HEK293 (cell line): ENCODE measurements at regions not wholly inside any gene's neighbourhood (a gene's known extent, or its start where the extent isn't known, plus 50 kb on each side); places are given as distances from the start of the nearest gene placed in this dataset.

Source experiments
- CTCF ChIA-PET: fragments of 350-600 bp; formaldehyde crosslinking; extraction: SDS; loops from one replicate; lab custom pipeline; 2021; ENCODE audit warnings: antibody characterized with exemption; lab: Yijun Ruan, JAX
- POLR2A ChIA-PET: fragments of 300-600 bp; formaldehyde crosslinking; extraction: SDS; loops from one replicate; lab custom pipeline; 2020; ENCODE audit warnings: antibody characterized with exemption, inconsistent platforms; lab: Yijun Ruan, JAX
- H3K27ac ChIP-seq: fragments of 200-500 bp; sonication (Bioruptor generic); 2 replicates; pipeline ENCODE4 v1.5.1; 2014; ENCODE audit warnings: low read depth, low read length, control low read depth, inconsistent platforms; ENCODE audit errors: extremely low read depth
- H3K36me3 ChIP-seq, 2 experiments: fragments of 200-500 bp in 1 of 2; sonication (Bioruptor generic) in 1 of 2; 1 replicate in 1 of 2; 2 replicates in 1 of 2; pipeline ENCODE4 v1.5.1; 2014 to 2017; ENCODE audit warnings: inconsistent platforms in 2 of 2, low read length in 2 of 2; ENCODE audit not compliant: control insufficient read depth in 2 of 2, insufficient read depth in 1 of 2
- H3K4me1 ChIP-seq: fragments of 200-500 bp; sonication (Bioruptor generic); 2 replicates; pipeline ENCODE4 v1.5.1; 2014; ENCODE audit warnings: mild to moderate bottlenecking, low read length, inconsistent platforms; ENCODE audit not compliant: control insufficient read depth, insufficient read depth
- H3K4me3 ChIP-seq: 2 replicates; pipeline ENCODE4 v1.5.1; 2011; ENCODE audit warnings: low read depth, mild to moderate bottlenecking, control low read depth, low read length, moderate library complexity
- H3K9me3 ChIP-seq: fragments of 200-500 bp; sonication (Bioruptor generic); 2 replicates; pipeline ENCODE4 v1.5.1; 2014; ENCODE audit warnings: low read depth, low read length, inconsistent platforms; ENCODE audit not compliant: control insufficient read depth, insufficient read depth
- FEZF1 ChIP-seq: fragments of 450-650 bp; formaldehyde crosslinking; IDR thresholded peaks from 2 replicates; pipeline ENCODE4 v1.5.1; 2016; ENCODE audit warnings: missing biosample characterization, missing genetic modification characterization
- KLF10 ChIP-seq: fragments of 450-650 bp; IDR thresholded peaks from 2 replicates; pipeline ENCODE4 v1.5.1; 2018; ENCODE audit warnings: missing biosample characterization, mild to moderate bottlenecking, missing genetic modification characterization
- KLF8 ChIP-seq: fragments of 450-650 bp; formaldehyde crosslinking; IDR thresholded peaks from 2 replicates; pipeline ENCODE4 v1.5.1; 2016; ENCODE audit warnings: missing biosample characterization, missing genetic modification characterization
- KLF9 ChIP-seq: fragments of 450-650 bp; formaldehyde crosslinking; IDR thresholded peaks from 2 replicates; pipeline ENCODE4 v1.5.1; 2016; ENCODE audit warnings: missing biosample characterization, missing genetic modification characterization, low read depth
- MEIS1 ChIP-seq: sonication (generic); formaldehyde crosslinking; IDR thresholded peaks from 2 replicates; pipeline ENCODE4 v1.8.1; 2022; ENCODE audit warnings: missing genetic modification reagents, mild to moderate bottlenecking, borderline replicate concordance
- MZF1 ChIP-seq: fragments of 450-650 bp; formaldehyde crosslinking; IDR thresholded peaks from 2 replicates; pipeline ENCODE4 v1.5.1; 2017; ENCODE audit warnings: missing biosample characterization, missing genetic modification characterization, borderline replicate concordance
- RBAK ChIP-seq: fragments of 450-650 bp; formaldehyde crosslinking; IDR thresholded peaks from 2 replicates; pipeline ENCODE4 v1.5.1; 2016; ENCODE audit warnings: missing biosample characterization, missing genetic modification characterization
- REPIN1 ChIP-seq: fragments of 450-650 bp; formaldehyde crosslinking; IDR thresholded peaks from 2 replicates; pipeline ENCODE4 v1.5.1; 2017; ENCODE audit warnings: missing biosample characterization, missing genetic modification characterization, low read depth
- ZBTB21 ChIP-seq: fragments of 450-650 bp; formaldehyde crosslinking; IDR thresholded peaks from 2 replicates; pipeline ENCODE4 v1.5.1; 2017; ENCODE audit warnings: missing biosample characterization, missing genetic modification characterization
- ZBTB8A ChIP-seq: fragments of 450-650 bp; formaldehyde crosslinking; IDR thresholded peaks from 2 replicates; pipeline ENCODE4 v1.5.1; 2016; ENCODE audit warnings: missing biosample characterization, missing genetic modification characterization
- ZNF114 ChIP-seq: fragments of 450-650 bp; formaldehyde crosslinking; IDR thresholded peaks from 2 replicates; pipeline ENCODE4 v1.5.0; 2017; ENCODE audit warnings: missing biosample characterization, missing genetic modification characterization
- ZNF132 ChIP-seq: fragments of 450-650 bp; formaldehyde crosslinking; IDR thresholded peaks from 2 replicates; pipeline ENCODE4 v1.5.1; 2017; ENCODE audit warnings: missing biosample characterization, missing genetic modification characterization, borderline replicate concordance
- ZNF23 ChIP-seq: fragments of 450-650 bp; formaldehyde crosslinking; IDR thresholded peaks from 2 replicates; pipeline ENCODE4 v1.5.1; 2016; ENCODE audit warnings: missing biosample characterization, missing genetic modification characterization, borderline replicate concordance
- ZNF292 ChIP-seq: fragments of 450-650 bp; formaldehyde crosslinking; IDR thresholded peaks from 2 replicates; pipeline ENCODE4 v1.5.1; 2016; ENCODE audit warnings: low read depth, missing biosample characterization, missing genetic modification characterization, borderline replicate concordance
- ZNF302 ChIP-seq: fragments of 450-650 bp; formaldehyde crosslinking; IDR thresholded peaks from 2 replicates; pipeline ENCODE4 v1.5.1; 2016; ENCODE audit warnings: missing biosample characterization, missing genetic modification characterization, low read depth
- ZNF394 ChIP-seq: fragments of 450-650 bp; formaldehyde crosslinking; IDR thresholded peaks from 2 replicates; pipeline ENCODE4 v1.5.1; 2016; ENCODE audit warnings: missing biosample characterization, missing genetic modification characterization, mild to moderate bottlenecking, moderate library complexity, borderline replicate concordance
- ZNF423 ChIP-seq: fragments of 450-650 bp; formaldehyde crosslinking; IDR thresholded peaks from 2 replicates; pipeline ENCODE4 v1.5.1; 2016; ENCODE audit warnings: missing biosample characterization, missing genetic modification characterization
- ZNF473 ChIP-seq: fragments of 450-650 bp; formaldehyde crosslinking; IDR thresholded peaks from 2 replicates; pipeline ENCODE4 v1.5.1; 2017; ENCODE audit warnings: missing biosample characterization, missing genetic modification characterization
- ZNF514 ChIP-seq: fragments of 450-650 bp; formaldehyde crosslinking; IDR thresholded peaks from 2 replicates; pipeline ENCODE4 v1.5.1; 2016; ENCODE audit warnings: missing biosample characterization, missing genetic modification characterization
- ZNF521 ChIP-seq: fragments of 450-650 bp; formaldehyde crosslinking; IDR thresholded peaks from 2 replicates; pipeline ENCODE4 v1.5.1; 2017; ENCODE audit warnings: missing biosample characterization, mild to moderate bottlenecking, missing genetic modification characterization
- ZNF560 ChIP-seq: fragments of 450-650 bp; formaldehyde crosslinking; IDR thresholded peaks from 2 replicates; pipeline ENCODE4 v1.5.1; 2017; ENCODE audit warnings: missing biosample characterization, missing genetic modification characterization, borderline replicate concordance
- ZNF654 ChIP-seq: fragments of 450-650 bp; formaldehyde crosslinking; IDR thresholded peaks from 2 replicates; pipeline ENCODE4 v1.5.1; 2016; ENCODE audit warnings: low read depth, missing biosample characterization, missing genetic modification characterization
- TF ChIP-seq, protein P1 (sequence below): fragments of 450-650 bp; formaldehyde crosslinking; IDR thresholded peaks from 2 replicates; pipeline ENCODE4 v1.5.1; 2017; ENCODE audit warnings: missing biosample characterization, missing genetic modification characterization
- TF ChIP-seq, protein P2 (sequence below): fragments of 450-650 bp; formaldehyde crosslinking; IDR thresholded peaks from 2 replicates; pipeline ENCODE4 v1.5.1; 2016; ENCODE audit warnings: missing biosample characterization, missing genetic modification characterization
- TF ChIP-seq, protein P3 (sequence below): fragments of 450-650 bp; formaldehyde crosslinking; IDR thresholded peaks from 2 replicates; pipeline ENCODE4 v1.5.1; 2016; ENCODE audit warnings: missing biosample characterization, missing genetic modification characterization
- TF ChIP-seq, protein P4 (sequence below): fragments of 450-650 bp; formaldehyde crosslinking; IDR thresholded peaks from 2 replicates; pipeline ENCODE4 v1.5.1; 2016; ENCODE audit warnings: missing biosample characterization, missing genetic modification characterization
- TF ChIP-seq, protein P5 (sequence below): fragments of 450-650 bp; formaldehyde crosslinking; IDR thresholded peaks from 2 replicates; pipeline ENCODE4 v1.5.1; 2017; ENCODE audit warnings: missing biosample characterization, missing genetic modification characterization

DNA sequence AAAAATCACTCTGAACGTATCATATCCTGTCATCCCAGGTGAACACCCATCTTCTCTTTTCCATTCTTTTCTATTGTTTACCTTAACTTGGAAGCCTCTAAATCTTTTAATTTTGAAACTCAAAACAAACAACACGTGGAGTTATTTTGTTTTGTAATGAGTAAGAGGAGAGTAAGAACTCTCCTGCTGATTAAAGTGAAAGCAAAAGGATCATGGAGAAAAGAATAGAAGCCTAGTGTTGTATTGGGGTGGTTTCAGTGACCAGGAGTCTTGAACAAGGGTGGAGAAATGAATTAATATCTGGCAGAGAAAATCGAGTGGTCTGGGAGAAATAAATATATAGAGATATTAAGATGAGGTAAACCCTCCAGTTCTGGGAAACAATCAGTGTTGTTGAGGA, 237.4 kb upstream of the UGT8 start:
- no peak for TF ChIP-seq KLF9 (tag by site-specific recombination)
- TF ChIP-seq ZNF521 (tag by site-specific recombination): no peak
- TF ChIP-seq ZNF23 (tag by site-specific recombination): no peak
- no peak for TF ChIP-seq ZNF292 (tag by site-specific recombination)
- no peak for TF ChIP-seq FEZF1
- TF ChIP-seq, protein P1, sequence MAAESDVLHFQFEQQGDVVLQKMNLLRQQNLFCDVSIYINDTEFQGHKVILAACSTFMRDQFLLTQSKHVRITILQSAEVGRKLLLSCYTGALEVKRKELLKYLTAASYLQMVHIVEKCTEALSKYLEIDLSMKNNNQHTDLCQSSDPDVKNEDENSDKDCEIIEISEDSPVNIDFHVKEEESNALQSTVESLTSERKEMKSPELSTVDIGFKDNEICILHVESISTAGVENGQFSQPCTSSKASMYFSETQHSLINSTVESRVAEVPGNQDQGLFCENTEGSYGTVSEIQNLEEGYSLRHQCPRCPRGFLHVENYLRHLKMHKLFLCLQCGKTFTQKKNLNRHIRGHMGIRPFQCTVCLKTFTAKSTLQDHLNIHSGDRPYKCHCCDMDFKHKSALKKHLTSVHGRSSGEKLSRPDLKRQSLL: no peak
- no peak for TF ChIP-seq MZF1 (tag by site-specific recombination)
- no peak for TF ChIP-seq RBAK
- no peak for TF ChIP-seq ZNF132
- TF ChIP-seq ZNF423 (tag by site-specific recombination): no peak
- no peak for TF ChIP-seq ZBTB8A (tag by site-specific recombination)
- TF ChIP-seq MEIS1 (CRISPR knock-in tag): no peak
- TF ChIP-seq ZNF560 (tag by site-specific recombination): no peak
- TF ChIP-seq, protein P2, sequence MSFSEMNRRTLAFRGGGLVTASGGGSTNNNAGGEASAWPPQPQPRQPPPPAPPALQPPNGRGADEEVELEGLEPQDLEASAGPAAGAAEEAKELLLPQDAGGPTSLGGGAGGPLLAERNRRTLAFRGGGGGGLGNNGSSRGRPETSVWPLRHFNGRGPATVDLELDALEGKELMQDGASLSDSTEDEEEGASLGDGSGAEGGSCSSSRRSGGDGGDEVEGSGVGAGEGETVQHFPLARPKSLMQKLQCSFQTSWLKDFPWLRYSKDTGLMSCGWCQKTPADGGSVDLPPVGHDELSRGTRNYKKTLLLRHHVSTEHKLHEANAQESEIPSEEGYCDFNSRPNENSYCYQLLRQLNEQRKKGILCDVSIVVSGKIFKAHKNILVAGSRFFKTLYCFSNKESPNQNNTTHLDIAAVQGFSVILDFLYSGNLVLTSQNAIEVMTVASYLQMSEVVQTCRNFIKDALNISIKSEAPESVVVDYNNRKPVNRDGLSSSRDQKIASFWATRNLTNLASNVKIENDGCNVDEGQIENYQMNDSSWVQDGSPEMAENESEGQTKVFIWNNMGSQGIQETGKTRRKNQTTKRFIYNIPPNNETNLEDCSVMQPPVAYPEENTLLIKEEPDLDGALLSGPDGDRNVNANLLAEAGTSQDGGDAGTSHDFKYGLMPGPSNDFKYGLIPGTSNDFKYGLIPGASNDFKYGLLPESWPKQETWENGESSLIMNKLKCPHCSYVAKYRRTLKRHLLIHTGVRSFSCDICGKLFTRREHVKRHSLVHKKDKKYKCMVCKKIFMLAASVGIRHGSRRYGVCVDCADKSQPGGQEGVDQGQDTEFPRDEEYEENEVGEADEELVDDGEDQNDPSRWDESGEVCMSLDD (tag by site-specific recombination): no peak
- TF ChIP-seq, protein P3, sequence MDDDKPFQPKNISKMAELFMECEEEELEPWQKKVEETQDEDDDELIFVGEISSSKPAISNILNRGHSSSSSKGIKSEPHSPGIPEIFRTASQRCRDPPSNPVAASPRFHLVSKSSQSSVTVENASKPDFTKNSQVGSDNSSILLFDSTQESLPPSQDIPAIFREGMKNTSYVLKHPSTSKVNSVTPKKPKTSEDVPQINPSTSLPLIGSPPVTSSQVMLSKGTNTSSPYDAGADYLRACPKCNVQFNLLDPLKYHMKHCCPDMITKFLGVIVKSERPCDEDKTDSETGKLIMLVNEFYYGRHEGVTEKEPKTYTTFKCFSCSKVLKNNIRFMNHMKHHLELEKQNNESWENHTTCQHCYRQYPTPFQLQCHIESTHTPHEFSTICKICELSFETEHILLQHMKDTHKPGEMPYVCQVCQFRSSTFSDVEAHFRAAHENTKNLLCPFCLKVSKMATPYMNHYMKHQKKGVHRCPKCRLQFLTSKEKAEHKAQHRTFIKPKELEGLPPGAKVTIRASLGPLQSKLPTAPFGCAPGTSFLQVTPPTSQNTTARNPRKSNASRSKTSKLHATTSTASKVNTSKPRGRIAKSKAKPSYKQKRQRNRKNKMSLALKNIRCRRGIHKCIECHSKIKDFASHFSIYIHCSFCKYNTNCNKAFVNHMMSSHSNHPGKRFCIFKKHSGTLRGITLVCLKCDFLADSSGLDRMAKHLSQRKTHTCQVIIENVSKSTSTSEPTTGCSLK (tag by site-specific recombination): no peak
- no peak for TF ChIP-seq ZNF114 (tag by site-specific recombination)
- no peak for TF ChIP-seq ZNF654 (tag by site-specific recombination)
- TF ChIP-seq KLF10 (tag by site-specific recombination): no peak
- TF ChIP-seq REPIN1 (tag by site-specific recombination): no peak
- no peak for TF ChIP-seq ZNF302 (tag by site-specific recombination)
- Histone ChIP-seq H3K4me3 (no peak overlapping the region), H3K36me3 (no peaks in the 10 kb centered on the region), H3K27ac (no peak overlapping the region), H3K9me3 (no peaks in the 10 kb centered on the region), H3K4me1 (no peaks in the 10 kb centered on the region)
- POLR2A ChIA-PET: no interaction called here
- CTCF ChIA-PET: no interaction called here

DNA sequence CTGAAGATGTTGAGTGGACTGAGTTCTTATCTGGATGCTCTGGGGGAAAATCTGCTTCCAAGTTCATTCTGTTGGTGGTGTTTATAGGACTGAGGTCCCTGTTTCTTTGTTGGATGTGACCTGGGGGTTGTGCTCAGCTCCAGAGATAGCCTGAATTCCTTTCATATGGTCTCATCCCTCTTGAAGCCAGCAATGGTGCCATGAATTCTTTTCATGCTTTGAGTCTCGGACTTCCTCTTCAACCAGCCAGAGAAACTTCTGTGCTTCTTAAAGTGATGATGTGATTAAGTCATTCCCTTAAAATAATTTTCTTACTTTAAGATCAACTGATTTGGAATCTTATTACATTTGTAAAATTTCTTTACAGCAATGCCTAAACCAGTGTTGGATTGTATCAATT, 233.8 kb upstream of the UGT8 start:
- CTCF ChIA-PET: no interaction called here
- POLR2A ChIA-PET: no interaction called here
- Histone ChIP-seq H3K4me1 (no peaks in the 10 kb centered on the region), H3K36me3 (no peaks in the 10 kb centered on the region), H3K9me3 (no peaks in the 10 kb centered on the region), H3K4me3 (no peak overlapping the region), H3K27ac (no peak overlapping the region)
- TF ChIP-seq KLF8 (tag by site-specific recombination) (no peak), ZNF514 (tag by site-specific recombination) (no peak), ZBTB21 (tag by site-specific recombination) (no peak), ZNF394 (tag by site-specific recombination) (no peak), ZNF473 (tag by site-specific recombination) (no peak)
- TF ChIP-seq, protein P4, sequence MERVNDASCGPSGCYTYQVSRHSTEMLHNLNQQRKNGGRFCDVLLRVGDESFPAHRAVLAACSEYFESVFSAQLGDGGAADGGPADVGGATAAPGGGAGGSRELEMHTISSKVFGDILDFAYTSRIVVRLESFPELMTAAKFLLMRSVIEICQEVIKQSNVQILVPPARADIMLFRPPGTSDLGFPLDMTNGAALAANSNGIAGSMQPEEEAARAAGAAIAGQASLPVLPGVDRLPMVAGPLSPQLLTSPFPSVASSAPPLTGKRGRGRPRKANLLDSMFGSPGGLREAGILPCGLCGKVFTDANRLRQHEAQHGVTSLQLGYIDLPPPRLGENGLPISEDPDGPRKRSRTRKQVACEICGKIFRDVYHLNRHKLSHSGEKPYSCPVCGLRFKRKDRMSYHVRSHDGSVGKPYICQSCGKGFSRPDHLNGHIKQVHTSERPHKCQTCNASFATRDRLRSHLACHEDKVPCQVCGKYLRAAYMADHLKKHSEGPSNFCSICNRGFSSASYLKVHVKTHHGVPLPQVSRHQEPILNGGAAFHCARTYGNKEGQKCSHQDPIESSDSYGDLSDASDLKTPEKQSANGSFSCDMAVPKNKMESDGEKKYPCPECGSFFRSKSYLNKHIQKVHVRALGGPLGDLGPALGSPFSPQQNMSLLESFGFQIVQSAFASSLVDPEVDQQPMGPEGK: no peak
- TF ChIP-seq, protein P5, sequence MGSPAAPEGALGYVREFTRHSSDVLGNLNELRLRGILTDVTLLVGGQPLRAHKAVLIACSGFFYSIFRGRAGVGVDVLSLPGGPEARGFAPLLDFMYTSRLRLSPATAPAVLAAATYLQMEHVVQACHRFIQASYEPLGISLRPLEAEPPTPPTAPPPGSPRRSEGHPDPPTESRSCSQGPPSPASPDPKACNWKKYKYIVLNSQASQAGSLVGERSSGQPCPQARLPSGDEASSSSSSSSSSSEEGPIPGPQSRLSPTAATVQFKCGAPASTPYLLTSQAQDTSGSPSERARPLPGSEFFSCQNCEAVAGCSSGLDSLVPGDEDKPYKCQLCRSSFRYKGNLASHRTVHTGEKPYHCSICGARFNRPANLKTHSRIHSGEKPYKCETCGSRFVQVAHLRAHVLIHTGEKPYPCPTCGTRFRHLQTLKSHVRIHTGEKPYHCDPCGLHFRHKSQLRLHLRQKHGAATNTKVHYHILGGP: no peak
